ENCODE measurements at regions not wholly inside any gene's neighbourhood (a gene's known extent, or its start where the extent isn't known, plus 50 kb on each side); places are given as distances from the start of the nearest gene placed in this dataset.

- TF ChIP-seq EZH2 (IDR thresholded peaks at IDR 0.05; ENCODE audit: borderline replicate concordance, low read length) (no peak), CTCF (IDR thresholded peaks at IDR 0.05; ENCODE audit: low read length) (no peak)
These were observed 162.6 kb upstream of the GDF10 start for GRCh38 chr10:47137311-47137851.
